ENCODE measurements at regions not wholly inside any gene's neighbourhood (a gene's known extent, or its start where the extent isn't known, plus 50 kb on each side); places are given as distances from the start of the nearest gene placed in this dataset.

DNA sequence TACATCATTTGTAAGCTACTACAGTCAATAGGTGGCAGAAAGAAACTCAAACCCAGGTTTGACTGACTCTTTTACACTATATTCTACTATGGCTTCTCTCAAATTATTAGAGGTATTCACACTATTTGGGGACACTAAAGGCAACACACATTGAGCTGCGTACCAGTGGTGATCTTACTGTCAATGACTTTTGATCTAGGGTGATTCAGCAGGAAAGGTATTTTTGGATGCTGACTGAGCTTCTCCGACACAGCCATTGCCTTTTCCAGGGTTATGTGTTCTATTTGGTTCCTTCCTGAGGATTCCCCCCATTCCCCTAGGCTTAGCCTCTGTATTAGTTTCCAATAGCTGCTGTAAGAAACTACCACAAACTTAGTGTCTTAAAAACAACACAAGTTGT lies 73.2 kb upstream of the JAK1 start:
- Histone ChIP-seq H2AFZ (no peak overlapping the region), H3F3A (ENCODE audit: insufficient read depth) (no peaks in the 10 kb centered on the region), H4K20me1 (ENCODE audit: insufficient read depth) (no peaks in the 10 kb centered on the region), H3K27me3 (replicated peaks; ENCODE audit: insufficient read depth) (no peaks in the 10 kb centered on the region), H3K4me2 (ENCODE audit: unreplicated experiment) (no peak overlapping the region), H3K4me3 (no peak overlapping the region), H3K4me1 (ENCODE audit: insufficient read depth) (no peaks in the 10 kb centered on the region), H3K36me3 (ENCODE audit: low read depth) (no peaks in the 10 kb centered on the region), H3K9ac (no peak overlapping the region), H3K79me2 (ENCODE audit: insufficient read depth) (no peaks in the 10 kb centered on the region), H3K9me3 (ENCODE audit: low read depth) (no peaks in the 10 kb centered on the region), H3K27ac (no peak overlapping the region), H3K9me2 (ENCODE audit: insufficient read depth) (no peaks in the 10 kb centered on the region)
- TF ChIP-seq EZH2phosphoT487 (IDR thresholded peaks at IDR 0.05; ENCODE audit: insufficient read depth, low read depth), result no peak
- no peak for TF ChIP-seq EZH2 (IDR thresholded peaks at IDR 0.05; ENCODE audit: insufficient read depth, poor library complexity, severe bottlenecking)
- no peak for DNase-seq
- in situ Hi-C loops (cut with MboI), result no loop called here
- 89 to 97% methylated on average over 2 of the region's 2 CpGs for WGBS, 2 experiments (ENCODE audit: low coverage in 1 of 2, low lambda C conversion rate in 2 of 2, missing lambda C conversion rate in 2 of 2)

GRCh38 chr1:65042467-65042866 lies 76.1 kb upstream of the JAK1 start:
- in situ Hi-C loops (cut with MboI), result no loop called here
- no peaks in the 10 kb centered on the region for H3K4me1 ChIP-seq (ENCODE audit: insufficient read depth)

DNA sequence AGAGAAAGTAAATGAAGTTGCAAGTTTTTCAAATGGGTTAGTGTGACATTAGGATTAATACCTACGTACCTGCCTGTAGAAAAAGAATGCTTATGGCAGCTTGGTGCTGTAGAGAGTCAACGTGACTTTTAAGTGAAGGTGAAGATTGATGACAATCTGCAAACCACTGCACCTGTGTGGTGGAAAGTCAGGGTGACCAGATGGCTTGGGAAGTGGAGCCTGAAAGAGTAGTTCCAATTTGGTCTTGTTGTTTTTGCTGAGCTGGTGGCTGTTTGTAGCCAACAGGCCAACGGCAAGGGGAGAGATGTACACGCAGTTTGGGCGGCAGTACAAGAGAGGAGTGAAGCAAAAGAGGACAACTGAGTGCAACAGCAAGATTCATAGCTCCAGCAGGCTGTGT lies 78.1 kb upstream of the JAK1 start:
- no peaks in the 10 kb centered on the region for H3K79me2 ChIP-seq (ENCODE audit: insufficient read depth)
- WGBS, 2 experiments (ENCODE audit: low coverage in 1 of 2, low lambda C conversion rate in 2 of 2, missing lambda C conversion rate in 2 of 2), result 90 to 93% methylated on average over 5 of the region's 5 CpGs
- TF ChIP-seq EZH2 (IDR thresholded peaks at IDR 0.05; ENCODE audit: insufficient read depth, poor library complexity, severe bottlenecking) (no peak), EZH2phosphoT487 (IDR thresholded peaks at IDR 0.05; ENCODE audit: insufficient read depth, low read depth) (no peak)
- no peaks in the 10 kb centered on the region for H3K9me3 ChIP-seq (ENCODE audit: low read depth)
- H4K20me1 ChIP-seq (ENCODE audit: insufficient read depth), result no peaks in the 10 kb centered on the region
- in situ Hi-C loops (cut with MboI), result no loop called here
- 0 out of 2 replicates have a peak, but pooled peaks cover 8% of the 10 kb centered on the region for H3K4me1 ChIP-seq (ENCODE audit: insufficient read depth)
- H3K36me3 ChIP-seq (ENCODE audit: low read depth), result no peaks in the 10 kb centered on the region
- no peaks in the 10 kb centered on the region for H3F3A ChIP-seq (ENCODE audit: insufficient read depth)
- H2AFZ ChIP-seq, result no peak overlapping the region
- no peak overlapping the region for H3K4me2 ChIP-seq (ENCODE audit: unreplicated experiment)
- no peaks in the 10 kb centered on the region for H3K9me2 ChIP-seq (ENCODE audit: insufficient read depth)
- no peaks in the 10 kb centered on the region for H3K27me3 ChIP-seq (replicated peaks; ENCODE audit: insufficient read depth)
- no peak overlapping the region for H3K9ac ChIP-seq
- DNase-seq, result no peak
- H3K27ac ChIP-seq, result no peak overlapping the region
- no peak overlapping the region for H3K4me3 ChIP-seq

More at GRCh38 chr1:65042467-65042866, 76.1 kb upstream of the JAK1 start:
- Histone ChIP-seq H3K36me3 (ENCODE audit: low read depth) (no peaks in the 10 kb centered on the region), H3K4me2 (ENCODE audit: unreplicated experiment) (no peak overlapping the region), H3K27me3 (replicated peaks; ENCODE audit: insufficient read depth) (no peaks in the 10 kb centered on the region), H3K4me3 (no peak overlapping the region), H2AFZ (no peak overlapping the region), H3K79me2 (ENCODE audit: insufficient read depth) (no peaks in the 10 kb centered on the region), H3K9me2 (ENCODE audit: insufficient read depth) (no peaks in the 10 kb centered on the region), H3K9ac (no peak overlapping the region), H3K27ac (no peak overlapping the region), H3F3A (ENCODE audit: insufficient read depth) (no peaks in the 10 kb centered on the region), H4K20me1 (ENCODE audit: insufficient read depth) (no peaks in the 10 kb centered on the region), H3K9me3 (ENCODE audit: low read depth) (no peaks in the 10 kb centered on the region)
- DNase-seq, result no peak
- 91% methylated on average over 4 of the region's 4 CpGs for WGBS, 2 experiments (ENCODE audit: low coverage in 1 of 2, low lambda C conversion rate in 2 of 2, missing lambda C conversion rate in 2 of 2)
- no peak for TF ChIP-seq EZH2 (IDR thresholded peaks at IDR 0.05; ENCODE audit: insufficient read depth, poor library complexity, severe bottlenecking)
- TF ChIP-seq EZH2phosphoT487 (IDR thresholded peaks at IDR 0.05; ENCODE audit: insufficient read depth, low read depth), result no peak

DNA sequence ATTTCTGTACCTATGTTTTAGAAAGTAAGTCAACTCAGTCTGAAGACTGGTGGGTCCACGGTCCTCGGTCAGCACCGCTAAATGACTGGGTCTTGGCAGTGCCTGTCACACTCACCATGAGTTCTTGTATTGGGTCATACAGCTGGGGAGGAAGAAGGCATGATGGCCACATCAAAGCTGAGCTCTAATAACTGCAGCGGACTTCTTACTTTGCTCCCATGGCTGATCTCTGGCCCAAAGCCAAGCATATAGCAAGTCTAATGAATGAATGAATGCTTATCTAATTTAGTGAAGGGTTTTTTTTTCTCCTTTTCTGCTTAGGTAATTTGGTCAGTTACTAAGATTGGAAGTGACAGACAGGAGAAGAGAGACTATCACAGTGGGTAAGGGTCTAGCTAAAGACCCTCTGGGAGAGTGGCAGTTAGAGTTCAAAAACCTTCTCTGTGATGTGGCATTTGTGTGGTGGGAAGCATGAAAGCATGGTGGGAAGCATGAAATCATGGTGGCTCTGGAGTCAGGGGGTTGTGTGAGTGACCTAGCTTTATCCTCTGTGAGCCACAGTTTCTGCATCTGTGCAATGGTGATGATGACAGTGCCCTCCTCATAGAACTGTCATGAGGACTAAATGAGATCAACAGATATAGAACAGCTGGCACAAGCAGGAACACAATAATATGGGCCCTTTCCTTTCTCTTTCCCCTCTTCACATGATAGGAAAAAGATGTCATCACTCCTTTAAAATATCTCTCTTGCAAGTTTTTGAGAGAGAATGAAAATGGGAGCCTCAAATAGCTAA lies 78.9 kb upstream of the JAK1 start:
- H3K79me2 ChIP-seq (ENCODE audit: insufficient read depth), result no peaks in the 10 kb centered on the region
- H3K27me3 ChIP-seq (replicated peaks; ENCODE audit: insufficient read depth), result no peaks in the 10 kb centered on the region
- WGBS, 2 experiments (ENCODE audit: low coverage in 1 of 2, low lambda C conversion rate in 2 of 2, missing lambda C conversion rate in 2 of 2), result 90 to 95% methylated on average over 4 of the region's 4 CpGs
- no peak overlapping the region for H3K27ac ChIP-seq
- no peaks in the 10 kb centered on the region for H3F3A ChIP-seq (ENCODE audit: insufficient read depth)
- H3K4me1 ChIP-seq (ENCODE audit: insufficient read depth), result 0 out of 2 replicates have a peak, but pooled peaks cover 8% of the 10 kb centered on the region
- no peaks in the 10 kb centered on the region for H3K9me3 ChIP-seq (ENCODE audit: low read depth)
- H3K36me3 ChIP-seq (ENCODE audit: low read depth), result no peaks in the 10 kb centered on the region
- H3K9ac ChIP-seq, result no peak overlapping the region
- H3K4me3 ChIP-seq, result no peak overlapping the region
- in situ Hi-C loops (cut with MboI), result no loop called here
- no peak for DNase-seq
- TF ChIP-seq EZH2 (IDR thresholded peaks at IDR 0.05; ENCODE audit: insufficient read depth, poor library complexity, severe bottlenecking), result no peak
- no peak for TF ChIP-seq EZH2phosphoT487 (IDR thresholded peaks at IDR 0.05; ENCODE audit: insufficient read depth, low read depth)
- H3K4me2 ChIP-seq (ENCODE audit: unreplicated experiment), result no peak overlapping the region
- no peaks in the 10 kb centered on the region for H4K20me1 ChIP-seq (ENCODE audit: insufficient read depth)
- no peaks in the 10 kb centered on the region for H3K9me2 ChIP-seq (ENCODE audit: insufficient read depth)
- no peak overlapping the region for H2AFZ ChIP-seq

Data from GM23248 (cell line).